Ishikawa (cell line): ENCODE measurements at regions not wholly inside any gene's neighbourhood (a gene's known extent, or its start where the extent isn't known, plus 50 kb on each side); places are given as distances from the start of the nearest gene placed in this dataset.

Experiments
- CEBPB ChIP-seq: IDR thresholded peaks from 2 replicates; pipeline ENCODE4 v1.6.1; 2012
- CREB1 ChIP-seq: IDR thresholded peaks from 2 replicates; pipeline ENCODE4 v1.6.1; 2012; ENCODE audit warnings: low read depth
- EGR1 ChIP-seq: IDR thresholded peaks from 2 replicates; pipeline ENCODE4 v1.6.1; 2012
- EP300 ChIP-seq: IDR thresholded peaks from 2 replicates; pipeline ENCODE4 v1.6.1; 2012; ENCODE audit warnings: borderline replicate concordance
- FOXM1 ChIP-seq: IDR thresholded peaks from 2 replicates; pipeline ENCODE4 v1.6.1; 2012; ENCODE audit warnings: low read depth, borderline replicate concordance
- NFIC ChIP-seq: IDR thresholded peaks from 2 replicates; pipeline ENCODE4 v1.6.1; 2012
- RAD21 ChIP-seq: IDR thresholded peaks from 2 replicates; pipeline ENCODE4 v1.6.1; 2012; ENCODE audit warnings: low read depth
- TAF1 ChIP-seq: IDR thresholded peaks from 2 replicates; pipeline ENCODE4 v1.6.1; 2012; ENCODE audit warnings: low read depth, mild to moderate bottlenecking
- TCF12 ChIP-seq: IDR thresholded peaks from 2 replicates; pipeline ENCODE4 v1.6.1; 2012; ENCODE audit warnings: low read depth
- TEAD4 ChIP-seq: IDR thresholded peaks from 2 replicates; pipeline ENCODE4 v1.6.1; 2012
- YY1 ChIP-seq: IDR thresholded peaks from 2 replicates; pipeline ENCODE4 v1.6.1; 2012; ENCODE audit warnings: low read depth
- ZBTB7A ChIP-seq: IDR thresholded peaks from 2 replicates; pipeline ENCODE4 v1.6.1; 2012; ENCODE audit warnings: low read depth
- TF ChIP-seq, protein P1 (sequence below): IDR thresholded peaks from 2 replicates; pipeline ENCODE4 v1.6.1; 2012
- TF ChIP-seq, protein P2 (sequence below): IDR thresholded peaks from 2 replicates; pipeline ENCODE4 v1.6.1; 2012
- TF ChIP-seq, protein P3 (sequence below): IDR thresholded peaks from 2 replicates; pipeline ENCODE4 v1.6.1; 2012; ENCODE audit warnings: low read depth, mild to moderate bottlenecking

DNA sequence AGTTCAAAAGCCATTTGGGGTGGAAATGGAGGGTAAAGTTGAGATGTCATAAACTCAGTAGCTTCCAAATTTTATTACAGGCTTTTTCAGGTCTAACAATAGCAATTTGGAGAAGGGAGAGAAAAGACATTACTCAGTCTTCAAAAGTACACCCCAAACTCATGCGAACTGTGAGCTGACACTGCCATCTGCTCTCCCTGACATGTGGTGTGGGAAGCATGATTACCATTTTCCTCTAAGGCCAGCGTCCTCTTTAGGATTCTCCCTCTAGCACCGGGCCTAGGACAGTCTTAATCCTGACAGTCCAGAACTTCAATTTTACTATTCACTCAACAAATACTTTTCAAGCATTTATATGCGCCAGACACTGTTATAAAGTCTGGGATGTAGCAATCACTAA lies 536.0 kb upstream of the JARID2 start:
- TF ChIP-seq EP300: no peak
- TF ChIP-seq TAF1: no peak
- no peak for TF ChIP-seq TEAD4
- TF ChIP-seq TCF12: no peak
- TF ChIP-seq CEBPB: no peak
- TF ChIP-seq, protein P1, sequence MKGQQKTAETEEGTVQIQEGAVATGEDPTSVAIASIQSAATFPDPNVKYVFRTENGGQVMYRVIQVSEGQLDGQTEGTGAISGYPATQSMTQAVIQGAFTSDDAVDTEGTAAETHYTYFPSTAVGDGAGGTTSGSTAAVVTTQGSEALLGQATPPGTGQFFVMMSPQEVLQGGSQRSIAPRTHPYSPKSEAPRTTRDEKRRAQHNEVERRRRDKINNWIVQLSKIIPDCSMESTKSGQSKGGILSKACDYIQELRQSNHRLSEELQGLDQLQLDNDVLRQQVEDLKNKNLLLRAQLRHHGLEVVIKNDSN: no peak

DNA sequence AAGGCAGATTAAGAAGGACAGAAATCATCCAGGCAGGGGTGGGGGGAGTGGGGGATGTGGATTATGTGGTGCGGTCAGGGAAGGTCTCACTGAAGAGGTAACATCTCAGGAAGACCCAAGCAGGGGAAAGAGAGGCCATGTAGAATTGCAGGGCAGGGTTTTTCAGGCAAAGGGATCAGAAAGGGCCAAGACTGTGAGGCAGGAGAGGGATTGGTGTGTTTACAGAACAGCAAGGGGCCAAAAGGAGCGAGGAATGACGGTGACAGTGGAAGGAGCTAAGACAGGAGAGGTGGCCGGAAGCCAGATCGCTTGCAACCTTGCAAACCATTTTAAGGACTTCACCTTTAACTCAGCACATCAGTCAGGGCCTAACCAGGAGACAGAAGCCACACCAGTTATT lies 535.4 kb upstream of the JARID2 start:
- TF ChIP-seq TCF12: no peak
- TF ChIP-seq EGR1: no peak
- no peak for TF ChIP-seq CEBPB
- TF ChIP-seq RAD21: no peak

DNA sequence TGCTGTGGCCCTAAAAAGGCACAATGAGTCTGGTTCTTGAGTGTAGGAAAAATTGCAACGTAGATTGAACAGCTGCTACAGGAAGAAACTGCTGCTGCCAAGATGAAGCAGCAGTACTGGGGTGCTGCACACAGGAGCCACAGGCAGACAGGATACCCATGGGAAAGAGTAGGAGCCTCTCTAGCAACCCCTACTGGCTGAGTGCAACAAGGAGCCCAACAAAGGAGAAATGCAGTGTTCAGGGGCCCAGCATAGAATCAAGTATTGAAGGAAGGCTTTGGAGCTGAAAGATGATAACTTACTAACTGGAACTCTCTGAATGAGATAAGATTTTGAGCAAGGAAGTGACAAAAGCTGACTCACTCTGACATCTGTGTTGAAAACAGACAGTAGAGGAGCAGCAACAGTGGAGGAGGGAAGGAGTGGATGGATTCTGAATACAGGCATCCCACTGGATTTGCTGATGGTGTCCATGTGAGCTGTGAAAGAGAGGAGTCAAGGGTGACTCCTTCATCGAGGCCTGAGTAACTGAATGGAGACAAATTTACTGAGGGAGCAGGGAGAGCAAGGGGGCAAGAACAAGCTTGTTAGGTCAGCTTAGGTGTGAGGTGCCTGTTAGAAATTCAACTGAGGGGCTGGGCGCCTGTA lies 534.7 kb upstream of the JARID2 start:
- TF ChIP-seq ZBTB7A (no peak), TCF12 (no peak), YY1 (no peak), TAF1 (no peak), RAD21 (peak; percentile 20; the same call in 1 of the 2 replicates), CEBPB (no peak), NFIC (no peak), FOXM1 (no peak)

DNA sequence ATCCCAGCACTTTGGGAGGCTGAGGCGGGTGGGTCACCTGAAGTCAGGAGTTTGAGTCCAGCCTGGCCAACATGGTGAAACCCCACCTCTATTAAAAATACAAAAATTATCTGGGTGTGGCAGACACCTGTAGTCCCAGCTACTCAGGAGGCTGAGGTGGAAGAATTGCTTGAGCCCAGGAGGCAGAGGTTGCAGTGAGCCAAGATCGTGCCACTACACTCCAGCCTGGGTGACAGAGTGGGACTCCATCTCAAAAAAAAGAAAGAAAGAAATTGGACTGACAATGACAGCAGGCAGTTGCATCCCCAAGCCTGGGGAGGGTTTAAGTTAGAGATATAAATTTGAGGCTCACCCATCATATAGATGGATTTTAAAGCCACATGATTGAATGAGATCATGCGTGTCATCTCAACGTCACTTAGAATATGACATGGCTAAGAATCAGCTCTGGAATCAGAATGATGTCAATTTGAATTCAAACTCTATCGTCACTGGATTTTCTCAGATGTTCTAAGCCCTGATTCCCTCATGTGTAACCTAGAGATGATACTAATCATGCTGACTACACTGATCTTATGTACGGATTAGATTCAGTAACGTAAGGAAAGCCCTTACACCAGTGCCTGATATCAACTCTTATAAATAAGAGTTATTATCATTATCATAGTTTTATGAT lies 534.0 kb upstream of the JARID2 start:
- no peak for TF ChIP-seq TCF12
- TF ChIP-seq, protein P1: no peak
- TF ChIP-seq, protein P2, sequence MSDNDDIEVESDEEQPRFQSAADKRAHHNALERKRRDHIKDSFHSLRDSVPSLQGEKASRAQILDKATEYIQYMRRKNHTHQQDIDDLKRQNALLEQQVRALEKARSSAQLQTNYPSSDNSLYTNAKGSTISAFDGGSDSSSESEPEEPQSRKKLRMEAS: no peak
- TF ChIP-seq ZBTB7A: no peak
- TF ChIP-seq CREB1: no peak
- no peak for TF ChIP-seq NFIC
- TF ChIP-seq, protein P3, sequence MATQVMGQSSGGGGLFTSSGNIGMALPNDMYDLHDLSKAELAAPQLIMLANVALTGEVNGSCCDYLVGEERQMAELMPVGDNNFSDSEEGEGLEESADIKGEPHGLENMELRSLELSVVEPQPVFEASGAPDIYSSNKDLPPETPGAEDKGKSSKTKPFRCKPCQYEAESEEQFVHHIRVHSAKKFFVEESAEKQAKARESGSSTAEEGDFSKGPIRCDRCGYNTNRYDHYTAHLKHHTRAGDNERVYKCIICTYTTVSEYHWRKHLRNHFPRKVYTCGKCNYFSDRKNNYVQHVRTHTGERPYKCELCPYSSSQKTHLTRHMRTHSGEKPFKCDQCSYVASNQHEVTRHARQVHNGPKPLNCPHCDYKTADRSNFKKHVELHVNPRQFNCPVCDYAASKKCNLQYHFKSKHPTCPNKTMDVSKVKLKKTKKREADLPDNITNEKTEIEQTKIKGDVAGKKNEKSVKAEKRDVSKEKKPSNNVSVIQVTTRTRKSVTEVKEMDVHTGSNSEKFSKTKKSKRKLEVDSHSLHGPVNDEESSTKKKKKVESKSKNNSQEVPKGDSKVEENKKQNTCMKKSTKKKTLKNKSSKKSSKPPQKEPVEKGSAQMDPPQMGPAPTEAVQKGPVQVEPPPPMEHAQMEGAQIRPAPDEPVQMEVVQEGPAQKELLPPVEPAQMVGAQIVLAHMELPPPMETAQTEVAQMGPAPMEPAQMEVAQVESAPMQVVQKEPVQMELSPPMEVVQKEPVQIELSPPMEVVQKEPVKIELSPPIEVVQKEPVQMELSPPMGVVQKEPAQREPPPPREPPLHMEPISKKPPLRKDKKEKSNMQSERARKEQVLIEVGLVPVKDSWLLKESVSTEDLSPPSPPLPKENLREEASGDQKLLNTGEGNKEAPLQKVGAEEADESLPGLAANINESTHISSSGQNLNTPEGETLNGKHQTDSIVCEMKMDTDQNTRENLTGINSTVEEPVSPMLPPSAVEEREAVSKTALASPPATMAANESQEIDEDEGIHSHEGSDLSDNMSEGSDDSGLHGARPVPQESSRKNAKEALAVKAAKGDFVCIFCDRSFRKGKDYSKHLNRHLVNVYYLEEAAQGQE: no peak
- no peak for TF ChIP-seq YY1
- TF ChIP-seq TEAD4: no peak
- TF ChIP-seq EGR1: no peak
- no peak for TF ChIP-seq FOXM1
- no peak for TF ChIP-seq CEBPB
- TF ChIP-seq EP300: no peak
- TF ChIP-seq RAD21: no peak
- TF ChIP-seq TAF1: no peak

DNA sequence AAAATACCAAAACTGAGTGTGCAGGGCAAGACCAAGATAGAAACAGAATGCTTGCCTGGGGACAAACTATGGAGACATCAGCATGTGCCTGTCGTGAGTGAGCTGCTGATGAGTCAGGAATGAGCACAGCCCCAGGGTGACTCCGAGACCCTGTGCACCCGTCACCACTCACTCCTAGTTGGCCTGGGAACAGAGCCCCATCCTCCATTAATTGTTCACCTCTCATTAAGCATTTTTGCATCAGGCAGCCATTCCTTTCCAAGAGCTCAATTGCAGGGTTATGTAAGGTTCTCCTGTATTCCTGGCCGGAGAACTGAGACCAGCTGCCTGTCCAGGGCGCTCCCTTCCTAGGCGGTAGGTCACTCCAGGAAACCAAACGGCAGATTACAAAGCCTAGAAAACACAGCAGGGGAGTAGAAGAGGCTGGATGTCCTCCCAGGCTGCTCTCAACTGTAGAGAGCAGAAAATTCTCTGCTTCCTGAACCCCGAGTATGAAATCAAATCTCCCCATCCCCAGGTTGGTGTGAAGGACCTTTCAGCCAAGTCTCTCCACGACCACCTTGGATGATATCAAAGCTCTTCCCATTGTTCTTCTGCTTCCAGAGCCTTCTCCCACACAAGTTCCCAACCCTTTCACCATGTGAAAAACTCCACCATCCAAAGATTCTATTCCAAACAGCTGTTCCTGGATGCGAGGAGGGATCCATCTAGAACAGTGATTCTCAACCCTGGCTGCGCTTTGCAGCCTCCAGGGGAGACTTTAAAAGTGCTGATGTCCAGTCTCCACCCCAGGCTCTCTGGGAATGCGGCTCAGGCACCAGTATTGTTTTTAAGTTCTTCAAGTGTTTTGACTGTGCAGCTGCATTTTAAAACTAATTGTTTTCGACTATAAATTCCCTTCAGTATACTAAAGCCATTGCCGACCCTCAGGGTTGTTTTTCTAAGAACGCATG lies 532.6 kb upstream of the JARID2 start:
- TF ChIP-seq, protein P2: no peak
- no peak for TF ChIP-seq TCF12
- TF ChIP-seq, protein P1: no peak
- no peak for TF ChIP-seq ZBTB7A
- TF ChIP-seq EP300: no peak
- TF ChIP-seq CEBPB: no peak
- no peak for TF ChIP-seq EGR1
- TF ChIP-seq TEAD4: no peak
- TF ChIP-seq RAD21: no peak
- no peak for TF ChIP-seq TAF1
- TF ChIP-seq YY1: no peak

DNA sequence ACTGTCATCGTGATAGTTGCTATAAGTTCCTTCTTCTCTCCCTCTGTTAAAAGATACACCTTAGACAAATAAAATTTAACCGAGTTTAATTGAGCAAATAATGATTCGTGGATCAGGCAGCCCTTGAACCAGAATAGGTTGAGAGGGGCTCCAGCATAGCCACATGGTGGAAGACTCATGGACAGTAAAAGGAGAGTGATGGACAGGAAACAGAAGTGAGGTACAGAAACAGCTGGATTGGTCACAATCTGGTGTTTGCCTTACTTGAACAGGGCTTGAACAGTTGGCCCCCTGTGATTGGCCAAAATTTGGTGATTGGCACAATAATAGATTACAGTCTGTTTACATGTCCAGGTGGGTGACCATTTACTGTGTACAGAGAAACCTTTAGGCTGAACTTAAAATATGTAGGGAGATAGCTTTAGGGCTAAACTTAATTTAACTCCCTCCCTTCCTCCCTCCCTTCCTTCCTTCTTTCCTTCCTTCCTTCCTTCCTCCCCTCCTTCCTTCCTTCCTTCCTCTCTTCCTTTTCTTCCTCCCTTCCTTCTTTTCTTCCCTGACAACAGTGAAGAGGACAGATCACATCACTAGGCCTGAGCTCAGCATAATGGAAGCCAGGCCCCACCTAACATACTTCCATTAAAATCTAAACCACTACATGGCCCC lies 531.8 kb upstream of the JARID2 start:
- no peak for TF ChIP-seq NFIC
- TF ChIP-seq, protein P1: no peak
- TF ChIP-seq TCF12: no peak
- no peak for TF ChIP-seq ZBTB7A
- TF ChIP-seq CEBPB: no peak
- no peak for TF ChIP-seq TAF1
- TF ChIP-seq, protein P3: no peak
- TF ChIP-seq EP300: no peak
- no peak for TF ChIP-seq YY1
- TF ChIP-seq EGR1: no peak
- no peak for TF ChIP-seq RAD21
- no peak for TF ChIP-seq FOXM1
- no peak for TF ChIP-seq TEAD4
- TF ChIP-seq, protein P2: no peak
- TF ChIP-seq CREB1: no peak
